ENCODE measurements at regions not wholly inside any gene's neighbourhood (a gene's known extent, or its start where the extent isn't known, plus 50 kb on each side); places are given as distances from the start of the nearest gene placed in this dataset.

- no peak overlapping the region for H2AFZ ChIP-seq
- intact Hi-C loops (cut with micrococcal nuclease; ENCODE audit: unreplicated experiment): no loop called here
- no peaks in the 10 kb centered on the region for H3K27me3 ChIP-seq (ENCODE audit: insufficient read depth, low read depth)
- no peaks in the 10 kb centered on the region for H3K36me3 ChIP-seq (ENCODE audit: low read depth)
- no peak overlapping the region for H3K27ac ChIP-seq
- DNase-seq: no peak
- H3F3A ChIP-seq (ENCODE audit: insufficient read depth, low read depth): peaks cover 5% of the 10 kb centered on the region; the same call in 1 of the 2 replicates
- no peak overlapping the region for H3K4me2 ChIP-seq
- no peaks in the 10 kb centered on the region for H3K9me3 ChIP-seq (ENCODE audit: insufficient read depth, low read depth)
- no TSS peak for BruUV-seq (replicated peaks)
- H3K4me1 ChIP-seq (replicated peaks; ENCODE audit: insufficient read depth): peaks cover 8% of the 10 kb centered on the region; the same call in 1 of the 2 replicates
- ChIA-PET CTCF (no interaction called here), POLR2A (ENCODE audit: unreplicated experiment) (no interaction called here)
- no peaks in the 10 kb centered on the region for H3K79me2 ChIP-seq (ENCODE audit: low read depth)
- no peak for TF ChIP-seq EZH2 (IDR thresholded peaks at IDR 0.05; ENCODE audit: low read depth)
- no peak for TF ChIP-seq CTCF (conservative IDR thresholded peaks at IDR 0.05)
- no peak overlapping the region for H3K4me3 ChIP-seq
- H4K20me1 ChIP-seq (ENCODE audit: insufficient read depth): no peaks in the 10 kb centered on the region
- no peaks in the 10 kb centered on the region for H3K9me2 ChIP-seq (ENCODE audit: insufficient read depth)
Measured at GRCh38 chr4:26034849-26035248, 120.8 kb downstream of the SMIM20 start.

- Histone ChIP-seq H3K36me3 (ENCODE audit: low read depth) (no peaks in the 10 kb centered on the region), H3K79me2 (ENCODE audit: low read depth) (no peaks in the 10 kb centered on the region), H3K4me3 (no peak overlapping the region), H3K4me2 (no peak overlapping the region), H4K20me1 (ENCODE audit: insufficient read depth) (no peaks in the 10 kb centered on the region), H3K4me1 (replicated peaks; ENCODE audit: insufficient read depth) (peaks cover 8% of the 10 kb centered on the region; the same call in 1 of the 2 replicates), H3F3A (ENCODE audit: insufficient read depth, low read depth) (peaks cover 5% of the 10 kb centered on the region; the same call in 1 of the 2 replicates), H2AFZ (no peak overlapping the region), H3K9me2 (ENCODE audit: insufficient read depth) (no peaks in the 10 kb centered on the region), H3K9me3 (ENCODE audit: insufficient read depth, low read depth) (no peaks in the 10 kb centered on the region), H3K27ac (no peak overlapping the region), H3K27me3 (ENCODE audit: insufficient read depth, low read depth) (no peaks in the 10 kb centered on the region)
- ChIA-PET CTCF (no interaction called here), POLR2A (ENCODE audit: unreplicated experiment) (no interaction called here)
- BruUV-seq (replicated peaks): no TSS peak
- intact Hi-C loops (cut with micrococcal nuclease; ENCODE audit: unreplicated experiment): no loop called here
- no peak for TF ChIP-seq CTCF (conservative IDR thresholded peaks at IDR 0.05)
- no peak for TF ChIP-seq EZH2 (IDR thresholded peaks at IDR 0.05; ENCODE audit: low read depth)
- DNase-seq: no peak
Measured at GRCh38 chr4:26035921-26036320, 121.9 kb downstream of the SMIM20 start.

GRCh38 chr4:26039639-26040359 lies 125.8 kb downstream of the SMIM20 start:
- DNase-seq: no peak
- H3F3A ChIP-seq (ENCODE audit: insufficient read depth, low read depth): no peaks in the 10 kb centered on the region
- no peaks in the 10 kb centered on the region for H4K20me1 ChIP-seq (ENCODE audit: insufficient read depth)
- H3K9me2 ChIP-seq (ENCODE audit: insufficient read depth): no peaks in the 10 kb centered on the region
- H2AFZ ChIP-seq: no peak overlapping the region
- ChIA-PET CTCF (no interaction called here), POLR2A (ENCODE audit: unreplicated experiment) (no interaction called here)
- H3K4me3 ChIP-seq: no peak overlapping the region
- no peak for TF ChIP-seq CTCF (conservative IDR thresholded peaks at IDR 0.05)
- TF ChIP-seq EZH2 (IDR thresholded peaks at IDR 0.05; ENCODE audit: low read depth): no peak
- 0 out of 2 replicates have a peak, but pooled peaks cover 3% of the 10 kb centered on the region for H3K27me3 ChIP-seq (ENCODE audit: insufficient read depth, low read depth)
- no peak overlapping the region for H3K4me2 ChIP-seq
- H3K79me2 ChIP-seq (ENCODE audit: low read depth): no peaks in the 10 kb centered on the region
- intact Hi-C loops (cut with micrococcal nuclease; ENCODE audit: unreplicated experiment): no loop called here
- no peaks in the 10 kb centered on the region for H3K36me3 ChIP-seq (ENCODE audit: low read depth)
- no TSS peak for BruUV-seq (replicated peaks)
- H3K4me1 ChIP-seq (replicated peaks; ENCODE audit: insufficient read depth): no peaks in the 10 kb centered on the region
- H3K9me3 ChIP-seq (ENCODE audit: insufficient read depth, low read depth): no peaks in the 10 kb centered on the region
- H3K27ac ChIP-seq: no peak overlapping the region

All from PC-9 (cell line).